ENCODE measurements at regions not wholly inside any gene's neighbourhood (a gene's known extent, or its start where the extent isn't known, plus 50 kb on each side); places are given as distances from the start of the nearest gene placed in this dataset.

DNA sequence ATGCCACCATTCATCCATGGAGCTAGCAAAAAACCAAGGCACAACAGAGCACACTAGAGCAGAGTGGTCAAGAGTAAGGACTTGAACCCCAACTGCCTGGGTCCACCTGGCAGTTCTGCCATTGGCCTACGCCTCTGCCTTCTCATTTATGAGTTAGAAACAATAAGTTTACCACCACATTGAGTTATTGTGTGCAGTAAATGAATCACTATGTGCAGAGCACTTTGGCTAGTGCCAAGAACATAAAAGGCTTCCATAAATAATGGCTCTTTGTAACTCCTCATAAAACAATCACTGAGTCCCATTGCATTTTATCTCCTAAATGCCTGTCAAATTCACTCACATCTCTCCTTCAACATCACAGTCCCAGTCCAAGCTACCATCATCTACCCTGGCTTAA is 86.3 kb downstream of the OTX2 start:
- Histone ChIP-seq H3K36me3 (ENCODE audit: control insufficient read depth in 2 of 3, insufficient read depth in 3 of 3, low read length in 3 of 3) (no peaks in the 10 kb centered on the region), H3K4me3 (ENCODE audit: low read length in 3 of 3) (no peak overlapping the region), H3K9me3 (ENCODE audit: control insufficient read depth in 2 of 3, insufficient read depth in 1 of 3, low read length in 3 of 3) (no peaks in the 10 kb centered on the region), H3K27ac (ENCODE audit: low read depth in 2 of 2, low read length in 2 of 2) (no peak overlapping the region), H3K9ac (ENCODE audit: low read length in 3 of 3) (no peak overlapping the region), H3K4me1 (ENCODE audit: control insufficient read depth in 2 of 3, insufficient read depth in 2 of 3, low read depth in 1 of 3, low read length in 3 of 3) (peaks cover 0 to 16% (median 11%) of the 10 kb centered on the region in 3 donors), H3K27me3 (ENCODE audit: control insufficient read depth, insufficient read depth, low read length) (no peaks in the 10 kb centered on the region)
- intact Hi-C loops (cut with DNase I): no loop called here
- TF ChIP-seq, protein P1, sequence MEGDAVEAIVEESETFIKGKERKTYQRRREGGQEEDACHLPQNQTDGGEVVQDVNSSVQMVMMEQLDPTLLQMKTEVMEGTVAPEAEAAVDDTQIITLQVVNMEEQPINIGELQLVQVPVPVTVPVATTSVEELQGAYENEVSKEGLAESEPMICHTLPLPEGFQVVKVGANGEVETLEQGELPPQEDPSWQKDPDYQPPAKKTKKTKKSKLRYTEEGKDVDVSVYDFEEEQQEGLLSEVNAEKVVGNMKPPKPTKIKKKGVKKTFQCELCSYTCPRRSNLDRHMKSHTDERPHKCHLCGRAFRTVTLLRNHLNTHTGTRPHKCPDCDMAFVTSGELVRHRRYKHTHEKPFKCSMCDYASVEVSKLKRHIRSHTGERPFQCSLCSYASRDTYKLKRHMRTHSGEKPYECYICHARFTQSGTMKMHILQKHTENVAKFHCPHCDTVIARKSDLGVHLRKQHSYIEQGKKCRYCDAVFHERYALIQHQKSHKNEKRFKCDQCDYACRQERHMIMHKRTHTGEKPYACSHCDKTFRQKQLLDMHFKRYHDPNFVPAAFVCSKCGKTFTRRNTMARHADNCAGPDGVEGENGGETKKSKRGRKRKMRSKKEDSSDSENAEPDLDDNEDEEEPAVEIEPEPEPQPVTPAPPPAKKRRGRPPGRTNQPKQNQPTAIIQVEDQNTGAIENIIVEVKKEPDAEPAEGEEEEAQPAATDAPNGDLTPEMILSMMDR (IDR thresholded peaks at IDR 0.05; ENCODE audit: borderline replicate concordance, extremely low read depth, insufficient read depth): no peak
- FAIRE-seq: no peak
- DNase-seq: no peak

DNA sequence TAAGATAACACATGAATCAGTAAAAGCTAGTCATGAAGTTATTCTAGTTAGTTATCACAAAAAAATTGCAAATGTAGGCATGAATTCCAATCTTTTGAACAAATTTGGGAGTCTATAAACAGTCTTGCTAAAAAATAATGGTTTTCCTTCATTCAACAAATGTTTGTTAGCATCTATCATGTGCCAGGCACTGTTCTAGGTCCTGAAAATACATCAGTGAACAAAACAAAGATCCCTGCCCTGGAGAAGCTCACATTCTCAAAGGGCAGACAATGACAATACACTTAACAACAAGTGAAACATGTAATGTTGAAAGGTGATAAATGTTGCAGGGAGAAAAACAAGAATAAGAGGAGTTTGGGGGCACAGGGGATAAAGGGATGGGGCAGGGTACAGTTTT is 86.9 kb downstream of the OTX2 start:
- Histone ChIP-seq H3K27me3 (ENCODE audit: control insufficient read depth, insufficient read depth, low read length) (no peaks in the 10 kb centered on the region), H3K9ac (ENCODE audit: low read length in 3 of 3) (no peak overlapping the region), H3K9me3 (ENCODE audit: control insufficient read depth in 2 of 3, insufficient read depth in 1 of 3, low read length in 3 of 3) (no peaks in the 10 kb centered on the region), H3K4me1 (ENCODE audit: control insufficient read depth in 2 of 3, insufficient read depth in 2 of 3, low read depth in 1 of 3, low read length in 3 of 3) (peaks cover 0 to 16% (median 11%) of the 10 kb centered on the region in 3 donors), H3K36me3 (ENCODE audit: control insufficient read depth in 2 of 3, insufficient read depth in 3 of 3, low read length in 3 of 3) (no peaks in the 10 kb centered on the region), H3K27ac (ENCODE audit: low read depth in 2 of 2, low read length in 2 of 2) (no peak overlapping the region), H3K4me3 (ENCODE audit: low read length in 3 of 3) (no peak overlapping the region)
- TF ChIP-seq, protein P1 (IDR thresholded peaks at IDR 0.05; ENCODE audit: borderline replicate concordance, extremely low read depth, insufficient read depth): no peak
- no peak for FAIRE-seq
- intact Hi-C loops (cut with DNase I): no loop called here
- DNase-seq: no peak

DNA sequence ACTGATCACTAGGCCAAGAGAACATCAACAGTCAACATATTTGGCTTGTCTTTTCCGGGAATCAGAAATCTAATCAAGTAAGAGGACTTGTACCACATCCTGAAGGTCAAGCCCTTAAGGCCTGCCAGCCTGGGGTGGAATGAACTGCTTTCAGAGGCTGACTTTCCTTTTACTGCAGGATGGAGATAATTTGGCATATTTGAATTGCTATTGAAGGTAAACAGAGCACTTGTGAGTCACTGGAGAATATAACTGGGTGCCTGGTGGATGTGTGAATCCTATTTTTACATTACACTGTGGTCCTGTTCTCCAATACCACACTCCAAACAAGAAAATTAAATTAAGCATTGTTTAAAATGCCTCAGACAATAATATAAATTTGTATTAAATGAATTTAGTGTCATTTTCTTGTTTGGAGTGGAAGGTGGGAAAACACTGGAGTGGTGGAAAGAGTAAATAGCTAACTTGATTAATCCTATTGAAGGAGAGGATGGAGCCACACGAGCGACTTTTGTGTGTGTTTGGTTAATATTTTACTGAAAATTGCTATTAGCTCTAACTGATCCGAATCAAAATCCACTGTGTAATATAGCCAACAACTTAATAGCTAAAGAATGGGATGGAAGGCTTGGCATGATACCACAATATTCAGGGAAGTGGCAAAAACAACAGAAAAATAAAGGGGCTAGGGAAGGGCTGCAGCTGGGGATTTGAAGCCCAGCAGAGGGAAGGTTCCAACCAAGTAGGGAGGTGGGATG is 89.4 kb downstream of the OTX2 start:
- no peaks in the 10 kb centered on the region for H3K27me3 ChIP-seq (ENCODE audit: control insufficient read depth, insufficient read depth, low read length)
- DNase-seq: peak in 2 of 5 donors; percentile 59 to 62
- peak; percentile 50 for FAIRE-seq

More for the DNA sequence above, 89.4 kb downstream of the OTX2 start:
- TF ChIP-seq, protein P1 (IDR thresholded peaks at IDR 0.05; ENCODE audit: borderline replicate concordance, extremely low read depth, insufficient read depth): no peak
- Histone ChIP-seq H3K4me3 (ENCODE audit: low read length in 3 of 3) (peak overlapping the region in 1 of 3 donors; percentile 19), H3K27ac (ENCODE audit: low read depth in 2 of 2, low read length in 2 of 2) (peak overlapping the region in 1 of 2 donors; percentile 32), H3K9me3 (ENCODE audit: control insufficient read depth in 2 of 3, insufficient read depth in 1 of 3, low read length in 3 of 3) (no peaks in the 10 kb centered on the region), H3K4me1 (ENCODE audit: control insufficient read depth in 2 of 3, insufficient read depth in 2 of 3, low read depth in 1 of 3, low read length in 3 of 3) (peaks cover 0 to 16% (median 11%) of the 10 kb centered on the region in 3 donors), H3K36me3 (ENCODE audit: control insufficient read depth in 2 of 3, insufficient read depth in 3 of 3, low read length in 3 of 3) (no peaks in the 10 kb centered on the region), H3K9ac (ENCODE audit: low read length in 3 of 3) (no peak overlapping the region)
- intact Hi-C loops (cut with DNase I): no loop called here

Data from kidney (tissue), 13 donors.